GM12864 (cell line): ENCODE measurements at regions not wholly inside any gene's neighbourhood (a gene's known extent, or its start where the extent isn't known, plus 50 kb on each side); places are given as distances from the start of the nearest gene placed in this dataset.

Experiments
- DNase-seq: peaks from one replicate; pipeline ENCODE4 v3.0.0-alpha.2; 2011; ENCODE audit warnings: low read depth
- H3K4me3 ChIP-seq: 2 replicates; pipeline ENCODE4 v1.5.1; 2011; ENCODE audit warnings: mild to moderate bottlenecking, low read depth, low read length, control low read depth
- TF ChIP-seq, protein P1 (sequence below): IDR thresholded peaks from 2 replicates; pipeline ENCODE4 v1.5.1; 2011; ENCODE audit warnings: low read depth, mild to moderate bottlenecking, moderate library complexity, low read length, control low read depth, inconsistent platforms; ENCODE audit errors: missing control alignments

DNA sequence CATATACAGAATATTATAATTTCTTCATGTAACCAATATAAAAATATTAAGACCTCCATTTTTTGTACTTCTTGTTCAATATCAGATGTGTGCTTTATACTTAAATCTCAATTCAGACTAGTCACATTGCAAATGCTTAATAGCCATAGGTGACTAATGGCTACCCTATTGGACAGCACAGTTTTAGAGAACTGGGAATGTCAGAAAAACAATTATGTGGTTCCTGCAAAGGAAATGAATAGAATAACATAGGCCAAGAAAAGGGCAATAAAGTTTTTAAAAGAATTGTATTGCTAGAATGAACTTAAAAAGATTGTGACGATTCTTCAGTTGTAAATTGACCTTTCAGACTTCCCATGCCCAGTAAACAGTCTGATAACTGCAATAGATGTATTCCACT, 843.0 kb downstream of the METTL15 start:
- TF ChIP-seq, protein P1, sequence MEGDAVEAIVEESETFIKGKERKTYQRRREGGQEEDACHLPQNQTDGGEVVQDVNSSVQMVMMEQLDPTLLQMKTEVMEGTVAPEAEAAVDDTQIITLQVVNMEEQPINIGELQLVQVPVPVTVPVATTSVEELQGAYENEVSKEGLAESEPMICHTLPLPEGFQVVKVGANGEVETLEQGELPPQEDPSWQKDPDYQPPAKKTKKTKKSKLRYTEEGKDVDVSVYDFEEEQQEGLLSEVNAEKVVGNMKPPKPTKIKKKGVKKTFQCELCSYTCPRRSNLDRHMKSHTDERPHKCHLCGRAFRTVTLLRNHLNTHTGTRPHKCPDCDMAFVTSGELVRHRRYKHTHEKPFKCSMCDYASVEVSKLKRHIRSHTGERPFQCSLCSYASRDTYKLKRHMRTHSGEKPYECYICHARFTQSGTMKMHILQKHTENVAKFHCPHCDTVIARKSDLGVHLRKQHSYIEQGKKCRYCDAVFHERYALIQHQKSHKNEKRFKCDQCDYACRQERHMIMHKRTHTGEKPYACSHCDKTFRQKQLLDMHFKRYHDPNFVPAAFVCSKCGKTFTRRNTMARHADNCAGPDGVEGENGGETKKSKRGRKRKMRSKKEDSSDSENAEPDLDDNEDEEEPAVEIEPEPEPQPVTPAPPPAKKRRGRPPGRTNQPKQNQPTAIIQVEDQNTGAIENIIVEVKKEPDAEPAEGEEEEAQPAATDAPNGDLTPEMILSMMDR, result no peak
- no peak for DNase-seq
- no peak overlapping the region for H3K4me3 ChIP-seq

DNA sequence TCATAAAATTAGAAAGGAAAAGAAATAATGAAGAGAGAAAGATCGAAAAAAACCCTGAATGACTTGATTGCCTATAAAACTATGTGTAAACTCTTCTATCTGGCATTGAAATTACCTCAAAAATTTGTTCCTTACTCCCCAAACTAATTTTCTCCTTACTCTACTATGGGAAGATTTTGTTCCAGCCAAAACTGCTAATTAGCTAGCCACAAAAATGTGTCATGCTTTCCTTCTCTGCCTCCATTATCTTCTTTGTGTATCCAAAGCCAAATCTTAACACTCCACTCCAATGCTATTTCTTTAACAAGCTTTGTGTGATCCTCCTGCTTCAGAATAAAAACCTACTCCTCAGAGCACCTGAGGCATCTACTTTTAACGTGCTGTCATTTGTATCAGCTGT, 831.2 kb downstream of the METTL15 start:
- TF ChIP-seq, protein P1, result no peak
- H3K4me3 ChIP-seq, result no peak overlapping the region
- no peak for DNase-seq

DNA sequence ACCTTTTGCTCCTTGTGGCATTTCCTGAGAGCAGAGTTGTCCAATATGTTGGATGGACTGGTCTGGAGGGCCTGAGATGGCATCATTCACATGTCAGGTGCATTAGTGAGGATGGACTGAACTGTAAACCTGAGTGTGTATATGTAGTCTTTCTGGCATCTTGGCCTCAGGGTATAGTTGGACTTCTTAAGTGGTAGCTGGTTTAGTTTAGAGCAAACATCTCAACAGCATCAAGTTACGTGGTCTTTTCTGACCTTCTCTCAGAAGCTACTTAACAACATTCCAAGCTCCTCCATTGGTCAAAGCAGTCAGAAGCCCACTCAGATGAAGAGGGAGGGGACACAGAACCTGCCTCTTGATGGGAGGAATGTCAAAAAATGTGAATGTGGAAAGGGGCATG, 829.9 kb downstream of the METTL15 start:
- H3K4me3 ChIP-seq, result no peak overlapping the region
- DNase-seq, result no peak
- TF ChIP-seq, protein P1, result no peak

DNA sequence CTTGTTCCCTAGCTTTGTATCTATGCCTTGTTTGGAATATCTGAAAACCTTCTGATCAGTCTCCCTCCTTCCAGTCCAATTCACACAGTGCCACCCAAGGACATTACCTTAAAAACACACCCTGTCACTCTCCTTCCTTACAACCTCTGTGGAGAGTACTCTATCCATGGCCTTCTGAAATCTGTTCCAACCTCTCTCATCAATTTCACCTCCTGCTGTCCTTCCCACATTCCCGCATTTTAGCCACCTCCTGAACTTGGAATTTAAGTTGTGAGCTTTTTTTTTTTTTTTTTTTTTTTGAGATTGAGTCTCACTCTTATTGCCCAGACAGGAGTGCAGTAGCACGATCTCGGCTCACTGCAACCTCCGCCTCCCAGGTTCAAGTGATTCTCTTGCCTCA, 824.8 kb downstream of the METTL15 start:
- no peak overlapping the region for H3K4me3 ChIP-seq
- TF ChIP-seq, protein P1, result no peak
- DNase-seq, result no peak

DNA sequence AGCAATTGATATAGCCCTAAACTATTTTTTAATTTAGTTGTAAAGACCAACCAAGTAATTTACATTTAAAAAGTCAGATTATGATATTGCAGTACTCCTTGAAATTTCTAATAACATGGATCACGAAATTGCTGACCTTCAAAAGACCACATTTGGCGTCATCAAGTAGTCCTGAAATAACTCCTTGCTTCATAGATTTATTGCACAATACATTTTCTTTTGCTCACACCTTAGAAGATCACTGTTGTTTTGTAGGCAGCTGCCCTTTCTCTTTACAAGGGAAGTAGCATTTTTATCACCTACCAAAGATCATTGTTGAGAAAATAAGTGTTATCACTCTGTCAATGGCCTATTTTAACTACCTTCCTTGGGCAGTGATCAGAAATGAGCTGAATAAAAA, 815.8 kb downstream of the METTL15 start:
- DNase-seq, result no peak
- H3K4me3 ChIP-seq, result no peak overlapping the region
- TF ChIP-seq, protein P1, result no peak

DNA sequence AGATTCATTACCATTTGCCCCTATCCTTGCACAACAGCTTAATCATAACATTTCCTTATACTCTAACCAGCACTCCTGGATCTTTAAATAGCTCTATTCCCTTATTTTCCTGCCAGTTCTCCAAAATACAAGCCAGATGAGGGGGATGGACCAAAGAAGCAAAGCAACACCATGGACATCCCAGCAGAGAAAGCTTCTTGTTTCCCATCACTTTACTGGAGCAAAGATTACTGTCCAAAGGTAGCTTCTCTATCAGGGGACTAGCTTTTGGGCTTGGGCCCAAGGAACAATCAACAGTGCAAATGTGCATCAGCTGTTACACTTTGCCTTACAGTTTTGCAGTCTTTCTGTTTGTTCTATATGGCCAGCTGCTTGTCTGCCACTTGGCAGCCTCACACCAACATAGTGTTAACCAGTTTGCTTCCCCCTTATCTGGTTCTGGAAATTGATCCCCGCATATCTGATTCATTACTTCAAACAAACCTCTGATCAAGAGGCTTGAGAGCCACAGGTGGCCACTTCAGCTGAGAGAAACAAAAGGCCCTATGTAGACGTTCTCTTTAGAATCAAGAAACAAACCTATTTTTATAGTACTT, 814.3 kb downstream of the METTL15 start:
- TF ChIP-seq, protein P1, result no peak
- H3K4me3 ChIP-seq, result no peak overlapping the region
- no peak for DNase-seq

DNA sequence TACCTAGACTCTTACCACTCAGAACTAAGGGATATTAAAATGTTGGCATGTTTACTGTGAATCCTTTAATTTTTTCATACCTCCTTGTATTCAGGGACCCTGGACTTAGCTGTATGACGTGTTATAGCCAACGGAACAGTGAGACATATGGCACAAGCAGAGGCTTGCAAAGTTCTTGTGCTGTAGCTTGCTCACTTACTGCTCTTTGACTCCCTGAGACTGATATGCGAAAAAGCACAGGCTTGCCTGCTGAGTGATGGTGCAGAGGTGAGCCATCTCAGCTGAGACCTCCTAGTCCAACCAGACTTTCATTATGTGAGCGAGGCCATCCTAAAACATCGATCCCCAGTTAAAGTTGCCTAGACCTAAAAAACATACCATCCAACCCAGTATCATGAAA, 811.0 kb downstream of the METTL15 start:
- H3K4me3 ChIP-seq, result no peak overlapping the region
- TF ChIP-seq, protein P1, result no peak
- DNase-seq, result no peak
